22Rv1 (cell line): ENCODE measurements at regions not wholly inside any gene's neighbourhood (a gene's known extent, or its start where the extent isn't known, plus 50 kb on each side); places are given as distances from the start of the nearest gene placed in this dataset.

Source experiments
- CTCF ChIP-seq: fragments of 450-650 bp; IDR thresholded peaks from 2 replicates; pipeline ENCODE4 v1.5.1; 2017; ENCODE audit warnings: mild to moderate bottlenecking
- ZFX ChIP-seq: fragments of 450-650 bp; IDR thresholded peaks from 2 replicates; pipeline ENCODE4 v1.6.1; 2017; ENCODE audit warnings: antibody characterized with exemption, borderline replicate concordance

- TF ChIP-seq CTCF = no peak
- TF ChIP-seq ZFX = no peak
These were observed 1111.6 kb upstream of the ZEB2 start for GRCh38 chr2:145631561-145631960.
